ENCODE measurements at regions not wholly inside any gene's neighbourhood (a gene's known extent, or its start where the extent isn't known, plus 50 kb on each side); places are given as distances from the start of the nearest gene placed in this dataset.

- no peaks in the 10 kb centered on the region for H3K27me3 ChIP-seq (replicated peaks; ENCODE audit: control insufficient read depth, insufficient read depth, low read length)
- H3K4me3 Mint-ChIP-seq (ENCODE audit: unreplicated experiment): no peak overlapping the region
- TF ChIP-seq CTCF (IDR thresholded peaks at IDR 0.05; ENCODE audit: insufficient read depth in 1 of 2, low read depth in 1 of 2, low read length in 1 of 2, severe bottlenecking in 1 of 2, unreplicated experiment in 1 of 2): no peak
- ChIA-PET CTCF (no interaction called here), POLR2A (no interaction called here)
- H3K36me3 ChIP-seq (ENCODE audit: control insufficient read depth, insufficient read depth, low read length): no peaks in the 10 kb centered on the region
- H3K4me1 ChIP-seq: no peaks in the 10 kb centered on the region
- intact Hi-C loops (cut with micrococcal nuclease; ENCODE audit: unreplicated experiment): no loop called here
- no TSS peak for BruUV-seq (replicated peaks)
- H3K4me3 ChIP-seq (ENCODE audit: low read depth, low read length): no peak overlapping the region
- H3K9me3 ChIP-seq: no peaks in the 10 kb centered on the region
- no peaks in the 10 kb centered on the region for H3K36me3 Mint-ChIP-seq (ENCODE audit: insufficient read depth, unreplicated experiment)
- H3K4me1 Mint-ChIP-seq (ENCODE audit: low read depth, unreplicated experiment): no peaks in the 10 kb centered on the region
- H3K9me3 Mint-ChIP-seq (ENCODE audit: unreplicated experiment): no peaks in the 10 kb centered on the region
- H3K27ac Mint-ChIP-seq (ENCODE audit: unreplicated experiment): no peak overlapping the region
- DNase-seq: no peak
- H3K27me3 Mint-ChIP-seq (ENCODE audit: insufficient read depth, unreplicated experiment): peaks cover 14% of the 10 kb centered on the region
Observed at GRCh38 chr20:24275946-24276705, 193.3 kb upstream of the SYNDIG1 start.

DNA sequence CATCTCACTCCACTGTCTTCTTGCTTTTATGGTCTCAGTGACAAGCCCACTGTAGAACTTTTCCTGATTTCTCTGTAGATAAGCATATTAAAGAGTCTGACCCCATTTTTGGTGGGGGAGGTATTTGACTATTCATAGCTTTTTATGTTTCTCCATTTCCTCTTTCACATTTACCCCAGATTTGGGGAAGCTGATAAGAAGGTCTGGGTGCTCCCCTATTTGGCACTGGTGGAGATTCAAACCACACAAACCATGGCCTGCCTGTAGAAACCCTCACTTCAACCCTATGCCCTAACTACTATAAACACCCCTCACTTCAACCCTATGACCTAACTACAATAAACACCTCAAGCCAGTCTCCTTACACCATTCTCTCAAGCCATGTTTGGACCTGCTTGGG is 196.2 kb upstream of the SYNDIG1 start:
- Mint-ChIP-seq H3K27ac (ENCODE audit: unreplicated experiment) (no peak overlapping the region), H3K36me3 (ENCODE audit: insufficient read depth, unreplicated experiment) (no peaks in the 10 kb centered on the region), H3K4me1 (ENCODE audit: low read depth, unreplicated experiment) (no peaks in the 10 kb centered on the region), H3K9me3 (ENCODE audit: unreplicated experiment) (no peaks in the 10 kb centered on the region), H3K27me3 (ENCODE audit: insufficient read depth, unreplicated experiment) (peaks cover 21% of the 10 kb centered on the region), H3K4me3 (ENCODE audit: unreplicated experiment) (no peak overlapping the region)
- Histone ChIP-seq H3K36me3 (ENCODE audit: control insufficient read depth, insufficient read depth, low read length) (no peaks in the 10 kb centered on the region), H3K4me3 (ENCODE audit: low read depth, low read length) (no peak overlapping the region), H3K9me3 (no peaks in the 10 kb centered on the region), H3K4me1 (no peaks in the 10 kb centered on the region), H3K27me3 (replicated peaks; ENCODE audit: control insufficient read depth, insufficient read depth, low read length) (no peaks in the 10 kb centered on the region)
- ChIA-PET CTCF (no interaction called here), POLR2A (interaction anchor here (0.6 to 0.7 kb wide), 2 partner anchors 28 to 560 kb away, joined by 3 read pairs; no protein-coding TSS in a partner anchor)
- TF ChIP-seq CTCF (IDR thresholded peaks at IDR 0.05; ENCODE audit: insufficient read depth in 1 of 2, low read depth in 1 of 2, low read length in 1 of 2, severe bottlenecking in 1 of 2, unreplicated experiment in 1 of 2): no peak
- BruUV-seq (replicated peaks): no TSS peak
- no peak for DNase-seq
- intact Hi-C loops (cut with micrococcal nuclease; ENCODE audit: unreplicated experiment): no loop called here

- DNase-seq: no peak
- Mint-ChIP-seq H3K9me3 (ENCODE audit: unreplicated experiment) (no peaks in the 10 kb centered on the region), H3K27ac (ENCODE audit: unreplicated experiment) (no peak overlapping the region), H3K4me3 (ENCODE audit: unreplicated experiment) (no peak overlapping the region), H3K36me3 (ENCODE audit: insufficient read depth, unreplicated experiment) (no peaks in the 10 kb centered on the region), H3K4me1 (ENCODE audit: low read depth, unreplicated experiment) (no peaks in the 10 kb centered on the region), H3K27me3 (ENCODE audit: insufficient read depth, unreplicated experiment) (peaks cover 19% of the 10 kb centered on the region)
- H3K9me3 ChIP-seq: no peaks in the 10 kb centered on the region
- TF ChIP-seq CTCF (IDR thresholded peaks at IDR 0.05; ENCODE audit: insufficient read depth in 1 of 2, low read depth in 1 of 2, low read length in 1 of 2, severe bottlenecking in 1 of 2, unreplicated experiment in 1 of 2): no peak
- BruUV-seq (replicated peaks): no TSS peak
- intact Hi-C loops (cut with micrococcal nuclease; ENCODE audit: unreplicated experiment): no loop called here
- no peaks in the 10 kb centered on the region for H3K27me3 ChIP-seq (replicated peaks; ENCODE audit: control insufficient read depth, insufficient read depth, low read length)
- ChIA-PET POLR2A (no interaction called here), CTCF (no interaction called here)
- H3K4me3 ChIP-seq (ENCODE audit: low read depth, low read length): no peak overlapping the region
- H3K36me3 ChIP-seq (ENCODE audit: control insufficient read depth, insufficient read depth, low read length): no peaks in the 10 kb centered on the region
- H3K4me1 ChIP-seq: no peaks in the 10 kb centered on the region
Observed at GRCh38 chr20:24261351-24261750, 208.1 kb upstream of the SYNDIG1 start.

All from Caco-2 (cell line).